ENCODE measurements at regions not wholly inside any gene's neighbourhood (a gene's known extent, or its start where the extent isn't known, plus 50 kb on each side); places are given as distances from the start of the nearest gene placed in this dataset.
A peak's percentile ranks its signal among the peaks of the same experiment; 100 is the strongest.

DNA sequence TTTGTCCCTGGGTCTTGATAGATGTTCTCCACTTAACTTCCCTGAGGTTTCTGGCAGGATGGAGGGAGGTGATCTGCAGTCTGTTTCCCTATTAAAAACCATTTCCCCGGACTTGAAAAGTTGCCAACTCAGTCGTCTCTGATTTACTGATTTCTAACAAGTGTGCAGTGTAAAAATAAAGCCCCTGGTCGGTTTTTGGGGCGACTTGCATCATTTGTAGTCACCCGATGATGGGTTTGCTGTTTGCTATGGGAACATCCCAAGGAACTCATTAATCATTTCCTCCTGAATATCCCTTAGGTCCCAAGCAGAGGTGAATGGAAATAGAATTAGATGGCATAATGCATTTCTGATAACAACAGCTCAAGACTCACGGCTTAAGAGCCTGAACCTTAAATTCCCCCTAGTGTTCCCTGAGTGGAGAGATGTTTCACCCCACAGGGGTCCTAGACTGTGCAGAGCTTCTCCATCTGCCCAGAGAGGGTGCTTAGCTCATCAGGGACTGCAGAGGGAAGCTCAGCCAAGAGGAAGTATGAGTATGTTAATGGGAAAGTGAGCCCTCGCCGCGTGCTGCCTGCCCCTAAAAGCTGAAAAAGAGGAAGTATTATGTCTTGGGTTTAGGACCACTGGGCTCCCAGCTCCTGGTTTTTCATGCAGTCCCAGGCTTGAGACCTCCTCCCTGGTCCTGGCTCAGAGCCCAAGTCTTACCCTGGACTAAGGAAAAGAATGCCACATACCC lies 115.1 kb upstream of the DAP start:
- intact Hi-C loops (cut with micrococcal nuclease), result no loop called here
- no TSS peak for BruUV-seq (replicated peaks)
- Mint-ChIP-seq H3K4me1 (ENCODE audit: insufficient read depth, unreplicated experiment) (peaks cover 6% of the 10 kb centered on the region), H3K9me3 (ENCODE audit: unreplicated experiment) (no peaks in the 10 kb centered on the region), H3K27me3 (ENCODE audit: insufficient read depth, unreplicated experiment) (peaks cover 64% of the 10 kb centered on the region), H3K4me3 (ENCODE audit: unreplicated experiment) (no peak overlapping the region), H3K27ac (ENCODE audit: low read depth, unreplicated experiment) (no peak overlapping the region), H3K36me3 (ENCODE audit: insufficient read depth, unreplicated experiment) (no peaks in the 10 kb centered on the region)
- ChIA-PET POLR2A (no interaction called here), CTCF (interaction anchor here (0.6 kb wide), 1 partner anchor 11 kb away, joined by 5 read pairs; no protein-coding TSS in a partner anchor)
- TF ChIP-seq, protein P1, sequence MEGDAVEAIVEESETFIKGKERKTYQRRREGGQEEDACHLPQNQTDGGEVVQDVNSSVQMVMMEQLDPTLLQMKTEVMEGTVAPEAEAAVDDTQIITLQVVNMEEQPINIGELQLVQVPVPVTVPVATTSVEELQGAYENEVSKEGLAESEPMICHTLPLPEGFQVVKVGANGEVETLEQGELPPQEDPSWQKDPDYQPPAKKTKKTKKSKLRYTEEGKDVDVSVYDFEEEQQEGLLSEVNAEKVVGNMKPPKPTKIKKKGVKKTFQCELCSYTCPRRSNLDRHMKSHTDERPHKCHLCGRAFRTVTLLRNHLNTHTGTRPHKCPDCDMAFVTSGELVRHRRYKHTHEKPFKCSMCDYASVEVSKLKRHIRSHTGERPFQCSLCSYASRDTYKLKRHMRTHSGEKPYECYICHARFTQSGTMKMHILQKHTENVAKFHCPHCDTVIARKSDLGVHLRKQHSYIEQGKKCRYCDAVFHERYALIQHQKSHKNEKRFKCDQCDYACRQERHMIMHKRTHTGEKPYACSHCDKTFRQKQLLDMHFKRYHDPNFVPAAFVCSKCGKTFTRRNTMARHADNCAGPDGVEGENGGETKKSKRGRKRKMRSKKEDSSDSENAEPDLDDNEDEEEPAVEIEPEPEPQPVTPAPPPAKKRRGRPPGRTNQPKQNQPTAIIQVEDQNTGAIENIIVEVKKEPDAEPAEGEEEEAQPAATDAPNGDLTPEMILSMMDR (IDR thresholded peaks at IDR 0.05; ENCODE audit: unreplicated experiment), result no peak
- no peak for DNase-seq (ENCODE audit: unreplicated experiment)

DNA sequence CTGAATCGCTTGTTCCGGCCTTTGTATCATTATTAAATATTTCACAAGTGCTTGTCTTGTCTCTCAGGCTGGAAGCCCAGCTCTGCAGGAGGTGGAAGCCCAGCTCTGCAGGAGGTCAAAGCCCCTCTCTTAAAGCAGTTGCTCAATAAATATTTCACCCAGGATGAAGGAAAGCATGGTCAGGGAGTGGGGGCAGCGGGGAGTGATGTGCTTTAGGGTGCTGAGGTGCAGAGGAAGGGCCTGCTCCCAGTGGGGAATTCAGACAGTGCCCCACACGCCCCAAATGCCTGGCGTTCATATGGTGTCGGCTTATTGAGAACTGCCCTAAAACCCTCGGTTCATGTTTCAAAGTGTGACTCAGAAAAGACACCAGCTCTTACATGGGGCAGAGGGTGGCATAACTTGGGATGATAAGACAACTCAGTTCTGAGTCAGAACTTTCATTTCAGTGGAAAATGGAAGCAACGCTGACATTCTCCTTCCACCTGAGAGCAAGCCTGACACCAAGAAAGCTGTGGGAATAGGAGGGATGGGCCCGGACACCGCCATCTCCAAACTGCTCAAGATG lies 114.3 kb upstream of the DAP start:
- H3K27me3 Mint-ChIP-seq (ENCODE audit: insufficient read depth, unreplicated experiment), result peaks cover 69% of the 10 kb centered on the region
- H3K4me1 Mint-ChIP-seq (ENCODE audit: insufficient read depth, unreplicated experiment), result peaks cover 6% of the 10 kb centered on the region
- DNase-seq (ENCODE audit: unreplicated experiment), result peak; percentile 59
- TF ChIP-seq, protein P1 (IDR thresholded peaks at IDR 0.05; ENCODE audit: unreplicated experiment), result no peak
- H3K9me3 Mint-ChIP-seq (ENCODE audit: unreplicated experiment), result no peaks in the 10 kb centered on the region
- BruUV-seq (replicated peaks), result no TSS peak
- no peak overlapping the region for H3K4me3 Mint-ChIP-seq (ENCODE audit: unreplicated experiment)
- H3K36me3 Mint-ChIP-seq (ENCODE audit: insufficient read depth, unreplicated experiment), result no peaks in the 10 kb centered on the region
- intact Hi-C loops (cut with micrococcal nuclease), result no loop called here
- H3K27ac Mint-ChIP-seq (ENCODE audit: low read depth, unreplicated experiment), result no peak overlapping the region
- CTCF ChIA-PET, result interaction anchor here (1.1 kb wide), 1 partner anchor 19 kb away, joined by 3 read pairs; no protein-coding TSS in a partner anchor
- POLR2A ChIA-PET, result no interaction called here

DNA sequence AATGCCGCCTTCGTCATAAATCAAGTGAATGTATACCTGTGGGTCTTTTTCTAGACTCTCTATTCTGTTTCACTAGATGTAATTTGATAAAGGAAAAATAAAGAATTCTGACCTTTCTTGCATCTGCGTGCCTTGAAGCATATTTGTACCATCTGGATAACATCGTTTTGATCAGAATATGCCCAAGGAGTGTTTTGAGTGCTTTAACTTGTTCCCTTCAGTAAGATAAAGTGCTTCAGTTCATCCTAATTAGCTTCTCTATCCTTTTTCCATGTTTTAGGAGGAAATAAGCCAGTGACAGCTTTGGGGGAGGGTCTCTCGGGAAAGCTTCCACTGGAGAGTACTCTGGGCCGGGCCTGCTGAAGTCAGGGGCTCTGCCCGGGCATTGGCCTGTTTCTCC lies 113.5 kb upstream of the DAP start:
- intact Hi-C loops (cut with micrococcal nuclease), result no loop called here
- H3K27ac Mint-ChIP-seq (ENCODE audit: low read depth, unreplicated experiment), result no peak overlapping the region
- no peaks in the 10 kb centered on the region for H3K36me3 Mint-ChIP-seq (ENCODE audit: insufficient read depth, unreplicated experiment)
- no peaks in the 10 kb centered on the region for H3K9me3 Mint-ChIP-seq (ENCODE audit: unreplicated experiment)
- peaks cover 6% of the 10 kb centered on the region for H3K4me1 Mint-ChIP-seq (ENCODE audit: insufficient read depth, unreplicated experiment)
- no TSS peak for BruUV-seq (replicated peaks)
- DNase-seq (ENCODE audit: unreplicated experiment), result no peak
- CTCF ChIA-PET, result interaction anchor here (1.1 kb wide), 1 partner anchor 18 kb away, joined by 3 read pairs; no protein-coding TSS in a partner anchor
- POLR2A ChIA-PET, result no interaction called here
- TF ChIP-seq, protein P1 (IDR thresholded peaks at IDR 0.05; ENCODE audit: unreplicated experiment), result no peak
- peaks cover 69% of the 10 kb centered on the region for H3K27me3 Mint-ChIP-seq (ENCODE audit: insufficient read depth, unreplicated experiment)
- H3K4me3 Mint-ChIP-seq (ENCODE audit: unreplicated experiment), result no peak overlapping the region

DNA sequence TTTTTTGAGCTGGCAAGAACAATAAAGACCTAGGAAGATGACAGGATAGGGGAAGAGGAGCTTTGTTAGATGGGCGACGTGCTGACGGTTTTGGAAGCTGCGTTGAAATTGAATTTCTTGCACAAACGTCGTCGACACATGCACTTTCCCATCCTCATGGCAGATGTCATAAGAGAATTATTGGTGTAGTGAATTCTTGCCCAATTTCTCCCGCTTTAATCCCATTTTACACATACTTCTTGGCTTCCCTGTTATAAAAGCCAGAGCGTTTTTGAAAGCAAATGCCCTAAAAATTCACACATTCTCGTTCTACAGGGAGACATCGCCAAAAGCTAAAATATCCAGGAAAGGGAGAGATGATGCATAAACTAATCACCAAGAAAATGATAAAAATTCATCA lies 109.8 kb upstream of the DAP start:
- no peak overlapping the region for H3K27ac Mint-ChIP-seq (ENCODE audit: low read depth, unreplicated experiment)
- H3K4me1 Mint-ChIP-seq (ENCODE audit: insufficient read depth, unreplicated experiment), result peaks cover 6% of the 10 kb centered on the region
- no peaks in the 10 kb centered on the region for H3K9me3 Mint-ChIP-seq (ENCODE audit: unreplicated experiment)
- POLR2A ChIA-PET, result interaction anchor here (0.6 to 0.7 kb wide), 3 partner anchors 84 to 920 kb away, joined by 3 to 5 read pairs (median 3); no protein-coding TSS in a partner anchor
- CTCF ChIA-PET, result interaction anchor here (0.6 kb wide), 1 partner anchor 144 kb away, joined by 3 read pairs; no protein-coding TSS in a partner anchor
- DNase-seq (ENCODE audit: unreplicated experiment), result no peak
- H3K36me3 Mint-ChIP-seq (ENCODE audit: insufficient read depth, unreplicated experiment), result no peaks in the 10 kb centered on the region
- no TSS peak for BruUV-seq (replicated peaks)
- intact Hi-C loops (cut with micrococcal nuclease), result no loop called here
- H3K4me3 Mint-ChIP-seq (ENCODE audit: unreplicated experiment), result no peak overlapping the region
- H3K27me3 Mint-ChIP-seq (ENCODE audit: insufficient read depth, unreplicated experiment), result peaks cover 65% of the 10 kb centered on the region
- TF ChIP-seq, protein P1 (IDR thresholded peaks at IDR 0.05; ENCODE audit: unreplicated experiment), result no peak

Measured in MCF 10A (cell line).